HL-60 (cell line): ENCODE measurements at regions not wholly inside any gene's neighbourhood (a gene's known extent, or its start where the extent isn't known, plus 50 kb on each side); places are given as distances from the start of the nearest gene placed in this dataset.

Experiments
- DNase-seq, 2 experiments: peaks; one replicate each; pipeline ENCODE4 v3.0.0-alpha.2; 2010 to 2020; ENCODE audit warnings: low read depth in 1 of 2, low spot score in 1 of 2
- H3K27ac ChIP-seq: fragments of 250-450 bp; sonication (Bioruptor Pico); replicated peaks from 2 replicates; pipeline ENCODE4 v1.5.1; 2020; ENCODE audit warnings: mild to moderate bottlenecking, moderate library complexity
- H3K27me3 ChIP-seq: fragments of 250-450 bp; sonication (Bioruptor Pico); 2 replicates; pipeline ENCODE4 v1.5.1; 2021; ENCODE audit warnings: mild to moderate bottlenecking, moderate library complexity; ENCODE audit not compliant: insufficient read depth, poor library complexity, severe bottlenecking
- H3K4me3 ChIP-seq: replicated peaks from 2 replicates; pipeline ENCODE4 v1.5.1; 2011; ENCODE audit warnings: mild to moderate bottlenecking, control low read depth, low read length; ENCODE audit not compliant: insufficient read depth
- CTCF ChIP-seq: IDR thresholded peaks from one replicate; pipeline ENCODE4 v1.5.1; 2011; ENCODE audit warnings: low read length, control low read depth, inconsistent platforms; ENCODE audit not compliant: insufficient read depth
- GABPA ChIP-seq: IDR thresholded peaks from 2 replicates; pipeline ENCODE4 v1.6.1; 2012; ENCODE audit warnings: low read depth
- POLR2AphosphoS5 ChIP-seq: IDR thresholded peaks from 2 replicates; pipeline ENCODE4 v1.6.1; 2012; ENCODE audit warnings: low read depth
- REST ChIP-seq: IDR thresholded peaks from 2 replicates; pipeline ENCODE4 v1.6.1; 2012; ENCODE audit warnings: low read depth; ENCODE audit not compliant: insufficient replicate concordance
- SPI1 ChIP-seq: IDR thresholded peaks from 2 replicates; pipeline ENCODE4 v1.6.1; 2012; ENCODE audit warnings: low read depth, mild to moderate bottlenecking, borderline replicate concordance

- no peaks in the 10 kb centered on the region for H3K27me3 ChIP-seq
- H3K27ac ChIP-seq, result no peak overlapping the region
- no peak for DNase-seq
- TF ChIP-seq GABPA (no peak), CTCF (no peak), SPI1 (no peak), POLR2AphosphoS5 (no peak)
- no peak overlapping the region for H3K4me3 ChIP-seq
Observed at GRCh38 chr20:53814060-53814459, 220.4 kb upstream of the ZNF217 start.

GRCh38 chr20:53813636-53814035, 220.0 kb upstream of the ZNF217 start:
- Histone ChIP-seq H3K27me3 (no peaks in the 10 kb centered on the region), H3K27ac (no peak overlapping the region), H3K4me3 (no peak overlapping the region)
- no peak for TF ChIP-seq SPI1
- no peak for TF ChIP-seq CTCF
- no peak for TF ChIP-seq GABPA
- no peak for TF ChIP-seq REST
- TF ChIP-seq POLR2AphosphoS5, result no peak
- DNase-seq, result no peak

- no peak overlapping the region for H3K27ac ChIP-seq
- no peak overlapping the region for H3K4me3 ChIP-seq
- TF ChIP-seq REST (no peak), GABPA (no peak), SPI1 (no peak), CTCF (no peak), POLR2AphosphoS5 (no peak)
- DNase-seq, result no peak
- H3K27me3 ChIP-seq, result no peaks in the 10 kb centered on the region
Observed at GRCh38 chr20:53811577-53811976, 217.9 kb upstream of the ZNF217 start.

GRCh38 chr20:53810661-53811355, 217.2 kb upstream of the ZNF217 start:
- no peak overlapping the region for H3K27ac ChIP-seq
- TF ChIP-seq POLR2AphosphoS5, result no peak
- no peak for TF ChIP-seq CTCF
- no peak for TF ChIP-seq GABPA
- no peak for TF ChIP-seq REST
- TF ChIP-seq SPI1, result no peak

More at GRCh38 chr20:53810661-53811355, 217.2 kb upstream of the ZNF217 start:
- H3K27me3 ChIP-seq, result no peaks in the 10 kb centered on the region
- no peak overlapping the region for H3K4me3 ChIP-seq
- DNase-seq, result no peak
